H9 (cell line): ENCODE measurements at regions not wholly inside any gene's neighbourhood (a gene's known extent, or its start where the extent isn't known, plus 50 kb on each side); places are given as distances from the start of the nearest gene placed in this dataset.

Source experiments
- DNase-seq: peaks from one replicate; pipeline ENCODE4 v3.0.0-alpha.2; 2017
- H2AFZ ChIP-seq: one replicate; pipeline ENCODE4 v1.6.1; 2013; ENCODE audit warnings: mild to moderate bottlenecking, low read length, control low read depth, moderate library complexity
- H2AK5ac ChIP-seq: 2 replicates; pipeline ENCODE4 v1.6.1; 2013; ENCODE audit warnings: low read length, control low read depth, mixed read lengths; ENCODE audit not compliant: insufficient read length
- H2BK120ac ChIP-seq: one replicate; pipeline ENCODE4 v1.6.1; 2013; ENCODE audit warnings: low read depth, mild to moderate bottlenecking, low read length, control low read depth, inconsistent platforms; ENCODE audit not compliant: poor library complexity, severe bottlenecking
- H2BK12ac ChIP-seq: 2 replicates; pipeline ENCODE4 v1.6.1; 2013; ENCODE audit warnings: low read length, control low read depth, mixed read lengths, low read depth; ENCODE audit not compliant: insufficient read length
- H2BK15ac ChIP-seq: 2 replicates; pipeline ENCODE4 v1.6.1; 2013; ENCODE audit warnings: low read depth, low read length, control low read depth
- H2BK20ac ChIP-seq: one replicate; pipeline ENCODE4 v1.6.1; 2013; ENCODE audit warnings: low read depth, mild to moderate bottlenecking, low read length, control low read depth, inconsistent platforms; ENCODE audit not compliant: poor library complexity, severe bottlenecking
- H2BK5ac ChIP-seq: 2 replicates; pipeline ENCODE4 v1.6.1; 2013; ENCODE audit warnings: low read length, control low read depth, mixed read lengths; ENCODE audit not compliant: insufficient read length
- H3K14ac ChIP-seq: 2 replicates; pipeline ENCODE4 v1.6.1; 2013; ENCODE audit warnings: low read length, control low read depth; ENCODE audit not compliant: insufficient read depth
- H3K18ac ChIP-seq: 2 replicates; pipeline ENCODE4 v1.6.1; 2013; ENCODE audit warnings: low read depth, mild to moderate bottlenecking, mixed read lengths, low read length, control low read depth; ENCODE audit not compliant: insufficient read length
- H3K23ac ChIP-seq: 2 replicates; pipeline ENCODE4 v1.6.1; 2013; ENCODE audit warnings: low read length, control low read depth, mixed read lengths, low read depth; ENCODE audit not compliant: insufficient read length
- H3K23me2 ChIP-seq: 2 replicates; pipeline ENCODE4 v1.6.1; 2013; ENCODE audit warnings: low read depth, mild to moderate bottlenecking, mixed read lengths, low read length, control low read depth; ENCODE audit not compliant: insufficient read length, poor library complexity, severe bottlenecking
- H3K27ac ChIP-seq: 2 replicates; pipeline ENCODE4 v1.5.1; 2013; ENCODE audit warnings: low read length, control low read depth, mixed read lengths, low read depth; ENCODE audit not compliant: insufficient read length
- H3K27me3 ChIP-seq: 2 replicates; pipeline ENCODE4 v1.6.1; 2013; ENCODE audit warnings: low read length, control low read depth, inconsistent platforms; ENCODE audit not compliant: insufficient read depth
- H3K4ac ChIP-seq: 2 replicates; pipeline ENCODE4 v1.6.1; 2013; ENCODE audit warnings: low read depth, mild to moderate bottlenecking, control low read depth, inconsistent platforms, low read length, moderate library complexity
- H3K4me1 ChIP-seq: 2 replicates; pipeline ENCODE4 v1.6.1; 2013; ENCODE audit warnings: low read length, control low read depth, inconsistent platforms; ENCODE audit not compliant: insufficient read depth
- H3K4me2 ChIP-seq: 2 replicates; pipeline ENCODE4 v1.6.1; 2013; ENCODE audit warnings: low read length, control low read depth, mixed read lengths; ENCODE audit not compliant: insufficient read length, insufficient read depth
- H3K56ac ChIP-seq: 2 replicates; pipeline ENCODE4 v1.6.1; 2013; ENCODE audit warnings: low read depth, mild to moderate bottlenecking, mixed read lengths, low read length, control low read depth; ENCODE audit not compliant: insufficient read length
- H3K79me1 ChIP-seq: 2 replicates; pipeline ENCODE4 v1.6.1; 2013; ENCODE audit warnings: low read depth, mild to moderate bottlenecking, moderate library complexity, low read length, control low read depth, inconsistent platforms; ENCODE audit not compliant: insufficient read depth, poor library complexity, severe bottlenecking
- H3K79me2 ChIP-seq: 2 replicates; pipeline ENCODE4 v1.6.1; 2013; ENCODE audit warnings: low read length, control low read depth, inconsistent platforms; ENCODE audit not compliant: insufficient read depth
- H3K9ac ChIP-seq: 2 replicates; pipeline ENCODE4 v1.6.1; 2013; ENCODE audit warnings: low read length, control low read depth, mixed read lengths; ENCODE audit not compliant: insufficient read length; ENCODE audit errors: extremely low read depth
- H3K9me3 ChIP-seq: one replicate; pipeline ENCODE4 v1.6.1; 2013; ENCODE audit warnings: low read depth, low read length, inconsistent platforms; ENCODE audit not compliant: control insufficient read depth
- H3T11ph ChIP-seq: one replicate; pipeline ENCODE4 v1.6.1; 2013; ENCODE audit warnings: mild to moderate bottlenecking, low read length, control low read depth, inconsistent platforms
- H4K20me1 ChIP-seq: one replicate; pipeline ENCODE4 v1.6.1; 2013; ENCODE audit not compliant: control insufficient read depth, insufficient read length, insufficient read depth
- H4K5ac ChIP-seq: 2 replicates; pipeline ENCODE4 v1.6.1; 2013; ENCODE audit warnings: low read depth, mild to moderate bottlenecking, mixed read lengths, low read length, control low read depth; ENCODE audit not compliant: insufficient read length
- H4K8ac ChIP-seq: replicated peaks from 2 replicates; pipeline ENCODE4 v1.6.1; 2013; ENCODE audit warnings: low read length, control low read depth, mixed read lengths, low read depth; ENCODE audit not compliant: insufficient read length
- H4K91ac ChIP-seq: 2 replicates; pipeline ENCODE4 v1.6.1; 2013; ENCODE audit warnings: low read depth, mild to moderate bottlenecking, moderate library complexity, mixed read lengths, low read length, control low read depth; ENCODE audit not compliant: insufficient read length
- H3K27ac Mint-ChIP-seq, 3 experiments: 2 replicates in 2 of 3; 3 replicates in 1 of 3; pipeline ENCODE4 v1.8.0; 2020 to 2021; ENCODE audit warnings: mixed read lengths in 3 of 3, mild to moderate bottlenecking in 1 of 3, moderate library complexity in 1 of 3
- H3K27me3 Mint-ChIP-seq: 2 replicates; pipeline ENCODE4 v1.8.0; 2021; ENCODE audit warnings: low read depth, mild to moderate bottlenecking, moderate library complexity, mixed read lengths
- H3K36me3 Mint-ChIP-seq, 3 experiments: 2 replicates in 2 of 3; 3 replicates in 1 of 3; pipeline ENCODE4 v1.8.0; 2020 to 2021; ENCODE audit warnings: low read depth in 3 of 3, mixed read lengths in 3 of 3; ENCODE audit not compliant: insufficient read depth in 1 of 3
- H3K4me1 Mint-ChIP-seq, 2 experiments: 2 replicates each; pipeline ENCODE4 v1.8.0; 2020; ENCODE audit warnings: mixed read lengths in 2 of 2
- H3K4me3 Mint-ChIP-seq, 2 experiments: 2 replicates in 1 of 2; 3 replicates in 1 of 2; pipeline ENCODE4 v1.8.0; 2020 to 2021; ENCODE audit warnings: mild to moderate bottlenecking in 2 of 2, mixed read lengths in 2 of 2, moderate library complexity in 1 of 2
- H3K9me3 Mint-ChIP-seq, 2 experiments: 2 replicates in 1 of 2; 3 replicates in 1 of 2; pipeline ENCODE4 v1.8.0; 2020; ENCODE audit warnings: mild to moderate bottlenecking in 2 of 2, mixed read lengths in 2 of 2, moderate library complexity in 1 of 2
- WGBS: extraction: QIAGEN DNeasy Blood & Tissue Kit; methylation state at CpG from one replicate; pipeline ENCODE4 v1.1.7; 2013; ENCODE audit warnings: missing lambda C conversion rate, low lambda C conversion rate, mixed read lengths; ENCODE audit not compliant: insufficient read length; ENCODE audit errors: extremely low coverage; 5-methylcytosine and 5-hydroxymethylcytosine counted together
- TF ChIP-seq, protein P1 (sequence below): fragments of 200-600 bp; sonication (generic); conservative IDR thresholded peaks from 3 replicates; pipeline ENCODE4 v1.8.0; 2021; ENCODE audit warnings: antibody characterized with exemption, mild to moderate bottlenecking

DNA sequence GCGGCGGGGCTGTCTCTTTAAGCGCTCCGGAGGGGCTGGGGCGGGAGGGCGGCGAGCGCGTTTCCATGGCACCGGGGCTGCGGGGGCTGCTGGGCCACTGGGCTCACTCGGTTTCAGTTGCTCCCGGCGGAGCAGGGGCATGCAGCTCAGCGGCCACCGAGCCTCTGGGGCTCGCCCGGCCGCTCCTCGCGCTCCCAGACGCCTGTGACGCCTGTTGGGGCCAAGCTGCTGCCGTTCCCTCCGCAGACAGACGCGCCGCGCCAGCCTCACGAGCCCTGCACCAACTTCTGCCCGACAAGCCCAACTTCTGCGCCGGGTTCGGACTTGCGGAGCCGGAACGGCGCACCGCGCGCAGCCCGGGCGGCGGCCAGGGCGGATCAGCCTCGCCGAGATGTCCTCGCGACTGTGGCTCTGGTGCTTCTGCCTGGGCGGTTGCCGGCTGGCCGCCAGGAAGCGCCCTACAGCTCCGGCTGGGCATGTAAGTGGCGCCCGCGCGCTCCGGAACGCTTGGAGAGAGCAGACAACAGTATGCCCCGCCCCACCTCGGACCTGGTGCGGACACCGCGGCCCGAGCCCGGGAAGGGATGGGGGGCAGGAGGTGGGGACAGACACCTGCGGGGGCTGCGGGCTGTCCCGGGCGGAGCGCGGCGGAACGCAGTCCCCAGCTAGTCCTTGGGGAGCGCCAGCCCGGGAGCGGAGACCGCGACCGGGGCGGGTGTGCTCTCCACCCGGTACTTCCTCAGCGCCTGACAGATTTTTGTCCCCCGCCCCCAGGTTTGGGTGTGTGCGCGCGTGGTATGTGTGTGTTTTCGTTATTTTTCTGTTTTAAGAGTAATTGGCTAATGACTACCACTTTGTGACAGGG lies 154.1 kb upstream of the GOLIM4 start:
- no peak overlapping the region for H3T11ph ChIP-seq
- peak overlapping the region; percentile 12 for H3K18ac ChIP-seq
- H2BK120ac ChIP-seq, result no peak overlapping the region
- no peak overlapping the region for H2AK5ac ChIP-seq
- H2BK20ac ChIP-seq, result no peak overlapping the region
- no peak overlapping the region for H4K5ac ChIP-seq
- no peak overlapping the region for H3K4ac ChIP-seq
- H3K27ac Mint-ChIP-seq, result peak overlapping the region in 1 of 3 experiments; percentile 24; a peak in 1 of 7 replicates
- no peaks in the 10 kb centered on the region for H3K4me1 ChIP-seq
- no peak overlapping the region for H3K23ac ChIP-seq
- H3K27ac ChIP-seq, result no peak overlapping the region
- peak overlapping the region; percentile 45 for H3K9ac ChIP-seq
- peaks cover 29 to 31% of the 10 kb centered on the region in 2 experiments for H3K4me1 Mint-ChIP-seq
- peak overlapping the region; percentile 64 for H3K14ac ChIP-seq
- H3K4me2 ChIP-seq, result peak overlapping the region; percentile 78
- H3K79me2 ChIP-seq, result no peaks in the 10 kb centered on the region
- H3K36me3 Mint-ChIP-seq, result peaks cover 2 to 8% (median 4%) of the 10 kb centered on the region in 3 experiments
- TF ChIP-seq, protein P1, sequence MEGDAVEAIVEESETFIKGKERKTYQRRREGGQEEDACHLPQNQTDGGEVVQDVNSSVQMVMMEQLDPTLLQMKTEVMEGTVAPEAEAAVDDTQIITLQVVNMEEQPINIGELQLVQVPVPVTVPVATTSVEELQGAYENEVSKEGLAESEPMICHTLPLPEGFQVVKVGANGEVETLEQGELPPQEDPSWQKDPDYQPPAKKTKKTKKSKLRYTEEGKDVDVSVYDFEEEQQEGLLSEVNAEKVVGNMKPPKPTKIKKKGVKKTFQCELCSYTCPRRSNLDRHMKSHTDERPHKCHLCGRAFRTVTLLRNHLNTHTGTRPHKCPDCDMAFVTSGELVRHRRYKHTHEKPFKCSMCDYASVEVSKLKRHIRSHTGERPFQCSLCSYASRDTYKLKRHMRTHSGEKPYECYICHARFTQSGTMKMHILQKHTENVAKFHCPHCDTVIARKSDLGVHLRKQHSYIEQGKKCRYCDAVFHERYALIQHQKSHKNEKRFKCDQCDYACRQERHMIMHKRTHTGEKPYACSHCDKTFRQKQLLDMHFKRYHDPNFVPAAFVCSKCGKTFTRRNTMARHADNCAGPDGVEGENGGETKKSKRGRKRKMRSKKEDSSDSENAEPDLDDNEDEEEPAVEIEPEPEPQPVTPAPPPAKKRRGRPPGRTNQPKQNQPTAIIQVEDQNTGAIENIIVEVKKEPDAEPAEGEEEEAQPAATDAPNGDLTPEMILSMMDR, result peak; percentile 68
- no peak overlapping the region for H4K8ac ChIP-seq
- no peaks in the 10 kb centered on the region for H4K20me1 ChIP-seq
- H4K91ac ChIP-seq, result no peak overlapping the region
- H2BK5ac ChIP-seq, result no peak overlapping the region
- peak overlapping the region; percentile 84 to 95 for H3K4me3 Mint-ChIP-seq
- H2BK12ac ChIP-seq, result no peak overlapping the region
- DNase-seq, result peak; percentile 89
- H3K56ac ChIP-seq, result no peak overlapping the region
- peaks cover 15% of the 10 kb centered on the region for H3K23me2 ChIP-seq
- H3K9me3 Mint-ChIP-seq, result peaks cover 3 to 6% of the 10 kb centered on the region in 2 experiments
- H3K9me3 ChIP-seq, result peaks cover under 1% of the 10 kb centered on the region
- no peak overlapping the region for H2BK15ac ChIP-seq
- H3K79me1 ChIP-seq, result no peaks in the 10 kb centered on the region
- H2AFZ ChIP-seq, result no peak overlapping the region
- WGBS, result no CpG with 5 or more reads among the region's 89 CpGs
- peaks cover 4% of the 10 kb centered on the region; the same call in 1 of the 2 replicates for H3K27me3 ChIP-seq
- peaks cover 33% of the 10 kb centered on the region for H3K27me3 Mint-ChIP-seq
